ENCODE measurements at regions not wholly inside any gene's neighbourhood (a gene's known extent, or its start where the extent isn't known, plus 50 kb on each side); places are given as distances from the start of the nearest gene placed in this dataset.

GRCh38 chr15:38689522-38689921 is 124.9 kb upstream of the RASGRP1 start:
- DNase-seq (ENCODE audit: low spot score), result no peak
- intact Hi-C loops (cut with DNase I), result loop anchor here (10.0 kb wide), 3 partner anchors 125 to 245 kb away; partner anchors contain the start of gene RASGRP1 (in 1 of the 2)

DNA sequence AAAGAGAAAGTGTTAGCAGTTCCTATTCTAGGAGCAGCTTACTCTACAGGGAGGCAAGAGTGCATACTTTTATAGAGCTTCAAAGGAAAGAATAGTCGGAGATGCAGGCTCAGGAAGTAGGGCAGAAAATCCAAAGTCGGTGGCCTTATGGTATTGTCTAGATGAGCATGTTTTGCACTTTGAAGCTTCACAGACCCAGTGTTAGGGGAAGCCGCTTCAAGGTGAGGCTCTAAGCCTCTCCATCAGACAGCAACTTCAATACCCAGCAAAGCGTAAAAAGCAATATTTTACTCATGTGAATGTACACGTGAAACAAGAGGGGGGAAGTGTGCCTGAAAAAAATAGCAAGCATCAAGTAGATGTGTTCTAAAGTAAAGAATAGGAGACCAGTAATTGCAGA is 125.6 kb upstream of the RASGRP1 start:
- no peak for DNase-seq (ENCODE audit: low spot score)
- intact Hi-C loops (cut with DNase I), result loop anchor here in 1 of 2 donors (5.0 kb wide), 1 partner anchor 248 kb away; no protein-coding TSS in a partner anchor

- intact Hi-C loops (cut with DNase I), result loop anchor here in 1 of 2 donors (5.0 kb wide), 1 partner anchor 249 kb away; no protein-coding TSS in a partner anchor
- DNase-seq (ENCODE audit: low spot score), result no peak
Measured at GRCh38 chr15:38690719-38691332, 126.2 kb upstream of the RASGRP1 start.

DNA sequence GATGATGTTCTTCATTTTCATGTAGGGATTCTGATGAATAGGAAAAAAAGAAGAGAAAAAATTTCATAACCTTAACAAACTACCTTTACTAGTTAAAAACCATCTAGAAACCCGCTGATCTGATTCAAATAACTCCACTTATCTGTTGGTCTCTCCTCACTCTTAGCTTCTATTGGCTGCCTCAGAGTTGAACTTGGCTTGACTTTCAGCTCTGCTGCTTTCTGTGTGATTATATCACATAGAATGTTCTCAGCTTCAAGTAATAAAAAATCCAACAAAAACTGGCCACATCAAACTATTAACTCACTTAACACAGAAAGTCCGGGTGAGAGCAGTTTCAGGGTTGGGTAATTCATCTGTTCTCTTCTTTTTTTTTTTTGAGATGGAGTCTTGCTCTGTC is 126.8 kb upstream of the RASGRP1 start:
- intact Hi-C loops (cut with DNase I), result loop anchor here in 1 of 2 donors (5.0 kb wide), 1 partner anchor 249 kb away; no protein-coding TSS in a partner anchor
- DNase-seq (ENCODE audit: low spot score), result no peak

- intact Hi-C loops (cut with DNase I), result loop anchor here in 1 of 2 donors (5.0 kb wide), 1 partner anchor 250 kb away; no protein-coding TSS in a partner anchor
Measured at GRCh38 chr15:38691965-38692788, 127.6 kb upstream of the RASGRP1 start.

DNA sequence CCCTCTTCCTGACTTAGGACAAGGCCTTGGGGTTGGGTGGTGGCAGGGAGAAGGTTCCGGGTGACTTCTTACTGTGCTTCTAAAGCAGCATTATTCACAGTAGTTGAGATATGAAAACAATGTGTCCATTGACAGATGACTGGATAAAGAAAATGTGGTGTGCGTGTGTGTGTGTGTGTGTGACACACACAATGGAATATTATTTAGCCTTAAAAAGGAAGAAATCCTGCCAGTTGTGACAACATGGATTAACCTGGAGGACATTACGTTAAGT is 128.1 kb upstream of the RASGRP1 start:
- no peak for DNase-seq (ENCODE audit: low spot score)
- intact Hi-C loops (cut with DNase I), result loop anchor here in 1 of 2 donors (5.0 kb wide), 1 partner anchor 250 kb away; no protein-coding TSS in a partner anchor

More at GRCh38 chr15:38691965-38692788, 127.6 kb upstream of the RASGRP1 start:
- no peak for DNase-seq (ENCODE audit: low spot score)

GRCh38 chr15:38695249-38696108 is 130.9 kb upstream of the RASGRP1 start:
- no peak for DNase-seq (ENCODE audit: low spot score)
- intact Hi-C loops (cut with DNase I), result no loop called here

DNA sequence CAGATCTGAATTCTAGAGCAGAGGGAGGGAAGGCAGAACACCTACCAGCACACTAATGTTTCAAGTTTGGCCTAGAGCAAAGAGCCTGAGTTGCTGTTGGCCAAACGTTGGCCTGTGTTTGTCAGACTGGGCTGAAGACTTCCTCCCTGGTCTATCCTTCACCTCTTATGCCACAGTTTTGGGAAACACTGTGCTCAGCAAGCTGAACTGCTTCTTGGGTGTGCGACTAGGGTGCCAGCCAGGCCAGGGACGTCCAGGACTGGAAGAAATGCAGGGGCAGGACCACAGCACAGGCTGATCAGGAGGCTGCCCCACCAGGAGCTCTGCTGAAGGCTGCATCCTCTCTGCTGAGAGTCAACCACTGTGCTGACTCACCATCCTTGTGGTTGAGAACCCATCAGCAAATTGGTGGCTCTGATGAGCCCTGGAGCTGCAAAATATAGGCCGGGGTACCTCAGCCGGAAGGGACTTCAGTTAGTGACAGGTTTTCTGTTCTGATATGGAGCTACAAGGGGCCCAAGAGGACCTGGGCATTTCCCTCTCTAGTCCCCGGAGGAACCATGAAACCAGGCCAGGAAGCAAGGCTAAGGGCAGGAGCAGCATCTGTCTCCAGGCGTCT is 131.6 kb upstream of the RASGRP1 start:
- no peak for DNase-seq (ENCODE audit: low spot score)
- intact Hi-C loops (cut with DNase I), result no loop called here

DNA sequence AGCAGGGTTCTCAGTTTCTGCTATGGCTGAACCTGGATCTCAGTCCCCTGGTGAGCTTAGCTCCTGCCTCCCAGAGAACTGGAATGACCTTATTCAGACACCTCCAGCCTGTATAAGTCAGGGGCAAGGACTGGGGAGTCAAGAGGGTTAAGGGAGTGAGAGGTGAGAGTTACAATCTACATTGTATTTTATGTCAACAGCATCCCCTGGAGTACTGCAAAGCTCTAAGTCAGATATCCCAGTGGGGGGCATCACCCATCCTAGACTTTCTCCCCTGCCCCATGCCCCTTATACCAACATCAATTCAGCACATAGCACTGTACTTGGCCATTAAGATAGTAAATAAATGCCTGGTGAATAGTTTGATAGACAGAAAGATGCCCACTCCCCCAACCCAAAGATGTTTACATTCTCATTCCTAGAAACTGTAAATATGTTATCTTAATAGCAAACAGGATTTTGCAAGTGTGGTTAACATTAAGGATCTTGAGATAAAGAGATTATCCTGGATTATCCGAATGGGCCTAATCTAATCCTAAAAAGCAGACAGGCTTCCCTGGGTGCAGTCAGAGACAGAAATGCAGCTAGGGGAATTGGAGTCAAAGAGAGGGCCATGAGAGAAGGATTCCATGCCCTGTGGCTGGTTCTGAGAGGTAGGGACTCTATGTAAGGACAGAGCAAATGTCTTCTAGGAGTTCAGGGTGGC is 132.3 kb upstream of the RASGRP1 start:
- intact Hi-C loops (cut with DNase I), result no loop called here
- no peak for DNase-seq (ENCODE audit: low spot score)

- DNase-seq (ENCODE audit: low spot score), result no peak
- intact Hi-C loops (cut with DNase I), result no loop called here
Measured at GRCh38 chr15:38698254-38698653, 133.6 kb upstream of the RASGRP1 start.

DNA sequence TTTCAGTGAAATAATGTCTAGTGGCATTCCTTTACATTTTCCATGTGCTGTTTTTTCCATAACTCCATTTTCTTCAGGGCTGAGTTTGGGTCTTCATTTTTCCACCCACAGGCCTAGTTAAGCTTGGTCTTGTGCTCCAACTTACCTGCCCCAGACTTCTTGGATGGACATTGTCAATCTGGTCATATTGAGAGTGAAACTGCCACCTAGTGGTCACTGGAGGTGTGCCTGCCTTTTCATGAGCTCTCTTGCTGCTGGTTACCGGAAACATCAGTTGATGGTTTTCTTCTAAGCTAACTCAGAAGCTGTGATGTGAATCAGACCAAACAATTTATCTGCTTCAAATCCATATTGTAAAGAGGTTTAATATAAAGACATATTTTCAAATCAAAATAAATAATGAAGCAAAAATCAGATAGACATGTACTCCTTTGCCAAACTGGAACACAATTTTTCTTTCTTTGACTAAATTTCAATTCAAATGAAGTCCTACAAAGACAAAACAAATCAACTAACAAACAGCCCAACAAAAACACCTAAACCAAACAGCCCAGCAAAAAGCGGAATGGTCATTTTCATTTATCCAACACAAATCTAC is 135.1 kb upstream of the RASGRP1 start:
- intact Hi-C loops (cut with DNase I), result no loop called here
- DNase-seq (ENCODE audit: low spot score), result no peak

GRCh38 chr15:38701149-38701548 is 136.5 kb upstream of the RASGRP1 start:
- no peak for DNase-seq (ENCODE audit: low spot score)
- intact Hi-C loops (cut with DNase I), result no loop called here

DNA sequence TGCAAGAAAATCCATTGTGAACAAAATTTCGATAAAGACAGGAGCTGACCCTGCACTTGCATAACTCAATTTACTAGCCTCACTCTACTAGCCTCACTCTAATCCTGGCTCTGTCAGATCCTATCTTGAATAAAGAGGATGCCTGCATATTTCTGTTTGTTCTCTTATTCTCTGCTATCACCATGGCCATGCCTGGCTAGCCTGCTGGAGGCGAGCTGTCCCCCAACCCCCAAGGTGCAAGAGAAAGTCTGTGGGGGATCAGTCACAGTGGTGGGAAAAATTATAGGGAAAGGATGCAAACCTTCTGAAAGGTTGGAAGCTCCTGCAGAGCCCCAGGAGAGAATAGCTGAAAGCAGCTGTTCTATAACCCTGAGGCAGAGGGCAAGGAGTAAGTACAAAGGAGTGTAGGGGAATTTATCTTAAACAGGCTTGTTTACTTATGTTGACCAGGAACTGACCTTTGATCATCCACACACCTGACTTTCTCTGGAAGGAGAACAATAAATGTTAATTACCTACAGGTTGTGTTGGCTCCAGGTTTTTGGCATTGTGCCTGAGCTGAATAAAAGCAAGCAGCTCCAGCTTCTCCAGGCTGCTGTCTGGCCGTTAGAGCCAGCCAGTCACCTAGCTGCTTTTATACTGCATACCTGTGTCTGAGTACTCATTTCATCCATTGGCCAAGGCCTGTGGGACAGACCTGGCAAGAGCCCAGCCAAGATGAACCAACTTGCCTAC is 137.7 kb upstream of the RASGRP1 start:
- intact Hi-C loops (cut with DNase I), result no loop called here
- no peak for DNase-seq (ENCODE audit: low spot score)

- DNase-seq (ENCODE audit: low spot score), result no peak
- intact Hi-C loops (cut with DNase I), result loop anchor here in 1 of 2 donors (5.0 kb wide), 1 partner anchor 1052 kb away; no protein-coding TSS in a partner anchor
Measured at GRCh38 chr15:38705436-38706219, 141.0 kb upstream of the RASGRP1 start.

- intact Hi-C loops (cut with DNase I), result loop anchor here in 1 of 2 donors (5.0 kb wide), 1 partner anchor 1050 kb away; no protein-coding TSS in a partner anchor
- DNase-seq (ENCODE audit: low spot score), result no peak
Measured at GRCh38 chr15:38706956-38707355, 142.3 kb upstream of the RASGRP1 start.

DNA sequence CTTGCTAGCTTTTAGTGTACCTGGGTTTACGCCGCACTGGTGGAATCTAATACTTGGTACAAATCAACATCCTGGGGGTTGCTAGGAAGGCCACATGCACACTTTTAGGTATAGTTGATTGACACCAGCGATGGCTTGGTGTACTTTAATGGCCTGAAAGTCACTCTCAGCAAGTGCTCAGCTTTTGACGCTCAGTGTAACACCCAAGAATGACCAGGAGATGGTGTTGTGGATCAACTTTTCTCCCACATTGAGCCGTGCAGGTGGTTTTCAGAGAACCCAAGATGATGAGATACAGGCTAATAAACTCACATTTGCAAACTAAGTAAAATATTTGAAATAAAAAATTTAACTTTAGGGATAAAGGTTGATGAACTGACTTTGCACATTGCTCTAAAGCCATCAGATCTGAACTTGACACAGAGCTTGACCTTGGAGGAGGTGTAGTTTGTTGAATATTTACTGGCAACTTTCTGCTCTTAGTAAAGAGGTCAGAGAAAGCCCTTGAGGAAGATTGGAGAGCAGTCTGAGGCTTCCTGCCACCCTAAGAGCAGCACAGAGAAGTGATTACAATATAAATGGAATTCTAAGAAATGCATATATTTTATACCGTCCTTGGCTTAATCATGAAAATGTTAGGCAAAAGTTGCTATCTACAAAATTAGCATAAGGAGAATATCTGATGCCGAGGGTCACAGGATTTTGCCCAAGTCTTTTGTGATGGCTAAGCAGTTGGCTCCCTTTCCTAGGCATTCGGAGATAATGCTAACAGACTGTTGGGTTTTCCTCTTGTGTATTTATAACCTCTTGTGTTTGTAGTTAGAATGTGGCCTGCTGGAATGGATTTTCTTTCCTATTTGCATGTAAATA is 143.4 kb upstream of the RASGRP1 start:
- intact Hi-C loops (cut with DNase I), result loop anchor here in 1 of 2 donors (5.0 kb wide), 1 partner anchor 1049 kb away; no protein-coding TSS in a partner anchor
- no peak for DNase-seq (ENCODE audit: low spot score)
